ENCODE measurements at regions not wholly inside any gene's neighbourhood (a gene's known extent, or its start where the extent isn't known, plus 50 kb on each side); places are given as distances from the start of the nearest gene placed in this dataset.
"Not testable (repeated sequence)": the region's sequence is repeated elsewhere in the genome, so short reads cannot be mapped to it uniquely, and the experiment has no call there.

DNA sequence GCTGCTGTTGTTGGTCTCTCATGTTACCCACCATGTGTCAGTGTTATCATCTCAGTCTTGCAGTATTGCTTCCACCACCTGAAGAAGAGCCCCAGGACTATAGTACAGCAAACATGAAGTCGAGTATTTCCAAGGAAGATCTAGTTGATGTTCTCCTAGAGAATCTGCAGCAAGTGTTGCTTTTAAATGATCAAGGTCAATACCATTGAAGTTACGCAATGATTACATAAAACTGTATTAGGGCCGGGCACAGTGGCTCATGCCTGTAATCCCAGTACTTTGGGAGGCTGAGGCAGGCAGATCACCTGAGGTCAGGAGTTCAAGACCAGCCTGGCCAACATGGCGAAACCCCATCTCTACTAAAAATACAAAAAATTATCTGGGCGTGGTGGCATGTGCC, 173.9 kb downstream of the TJP1 start:
- H3K4me1 Mint-ChIP-seq (ENCODE audit: insufficient read depth, unreplicated experiment); BruUV-seq (replicated peaks); H3K27ac Mint-ChIP-seq (ENCODE audit: low read depth, unreplicated experiment); H3K9me3 Mint-ChIP-seq (ENCODE audit: unreplicated experiment); CTCF ChIA-PET; intact Hi-C loops (cut with micrococcal nuclease); H3K36me3 Mint-ChIP-seq (ENCODE audit: insufficient read depth, unreplicated experiment); H3K27me3 Mint-ChIP-seq (ENCODE audit: insufficient read depth, unreplicated experiment); POLR2A ChIA-PET; DNase-seq (ENCODE audit: unreplicated experiment); H3K4me3 Mint-ChIP-seq (ENCODE audit: unreplicated experiment): not testable (repeated sequence)

DNA sequence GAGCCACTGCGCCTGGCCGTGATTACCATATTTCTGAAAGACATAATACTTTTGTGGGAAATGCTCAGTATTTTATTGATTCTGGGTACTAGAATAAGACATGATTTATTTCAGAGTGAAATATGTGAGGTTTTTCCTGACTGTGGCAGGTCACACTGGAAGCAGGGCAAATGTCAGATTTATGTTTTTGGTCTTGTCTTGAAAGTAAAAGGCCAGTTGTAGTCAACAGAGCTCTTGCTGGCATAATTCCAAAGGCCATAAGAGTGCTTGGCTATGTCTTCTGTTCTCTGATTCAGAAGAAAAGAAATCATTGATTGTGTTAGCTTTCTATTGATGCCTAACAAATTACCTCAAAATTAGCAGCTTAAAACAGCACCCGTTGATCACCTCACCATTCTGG, 176.4 kb downstream of the TJP1 start:
- no peak overlapping the region for H3K4me3 Mint-ChIP-seq (ENCODE audit: unreplicated experiment)
- ChIA-PET POLR2A (interaction anchor here (0.6 kb wide), 1 partner anchor 95 kb away, joined by 3 read pairs; no protein-coding TSS in a partner anchor), CTCF (no interaction called here)
- TF ChIP-seq, protein P1, sequence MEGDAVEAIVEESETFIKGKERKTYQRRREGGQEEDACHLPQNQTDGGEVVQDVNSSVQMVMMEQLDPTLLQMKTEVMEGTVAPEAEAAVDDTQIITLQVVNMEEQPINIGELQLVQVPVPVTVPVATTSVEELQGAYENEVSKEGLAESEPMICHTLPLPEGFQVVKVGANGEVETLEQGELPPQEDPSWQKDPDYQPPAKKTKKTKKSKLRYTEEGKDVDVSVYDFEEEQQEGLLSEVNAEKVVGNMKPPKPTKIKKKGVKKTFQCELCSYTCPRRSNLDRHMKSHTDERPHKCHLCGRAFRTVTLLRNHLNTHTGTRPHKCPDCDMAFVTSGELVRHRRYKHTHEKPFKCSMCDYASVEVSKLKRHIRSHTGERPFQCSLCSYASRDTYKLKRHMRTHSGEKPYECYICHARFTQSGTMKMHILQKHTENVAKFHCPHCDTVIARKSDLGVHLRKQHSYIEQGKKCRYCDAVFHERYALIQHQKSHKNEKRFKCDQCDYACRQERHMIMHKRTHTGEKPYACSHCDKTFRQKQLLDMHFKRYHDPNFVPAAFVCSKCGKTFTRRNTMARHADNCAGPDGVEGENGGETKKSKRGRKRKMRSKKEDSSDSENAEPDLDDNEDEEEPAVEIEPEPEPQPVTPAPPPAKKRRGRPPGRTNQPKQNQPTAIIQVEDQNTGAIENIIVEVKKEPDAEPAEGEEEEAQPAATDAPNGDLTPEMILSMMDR (IDR thresholded peaks at IDR 0.05; ENCODE audit: unreplicated experiment) = no peak
- DNase-seq (ENCODE audit: unreplicated experiment) = no peak
- no peaks in the 10 kb centered on the region for H3K4me1 Mint-ChIP-seq (ENCODE audit: insufficient read depth, unreplicated experiment)
- no peaks in the 10 kb centered on the region for H3K36me3 Mint-ChIP-seq (ENCODE audit: insufficient read depth, unreplicated experiment)
- no peaks in the 10 kb centered on the region for H3K9me3 Mint-ChIP-seq (ENCODE audit: unreplicated experiment)
- no peak overlapping the region for H3K27ac Mint-ChIP-seq (ENCODE audit: low read depth, unreplicated experiment)
- intact Hi-C loops (cut with micrococcal nuclease) = no loop called here
- peaks cover 9% of the 10 kb centered on the region for H3K27me3 Mint-ChIP-seq (ENCODE audit: insufficient read depth, unreplicated experiment)
- no TSS peak for BruUV-seq (replicated peaks)

DNA sequence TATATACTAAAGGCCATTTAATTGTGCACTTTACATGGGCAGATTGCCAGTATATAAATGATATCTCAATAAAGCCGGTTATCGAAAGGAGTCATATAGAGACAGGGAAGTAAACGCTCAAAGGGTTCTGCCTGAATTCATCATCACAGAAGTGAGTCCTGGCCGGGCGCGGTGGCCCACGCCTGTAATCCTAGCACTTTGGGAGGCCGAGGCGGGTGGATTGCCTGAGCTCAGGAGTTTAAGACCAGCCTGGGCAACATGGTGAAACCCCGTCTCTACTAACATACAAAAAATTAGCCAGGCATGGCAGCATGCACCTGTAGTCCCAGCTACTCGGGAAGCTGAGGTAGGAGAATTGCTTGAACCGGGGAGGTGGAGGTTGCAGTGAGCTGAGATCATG, 177.9 kb downstream of the TJP1 start:
- intact Hi-C loops (cut with micrococcal nuclease); DNase-seq (ENCODE audit: unreplicated experiment); H3K36me3 Mint-ChIP-seq (ENCODE audit: insufficient read depth, unreplicated experiment); POLR2A ChIA-PET; H3K27ac Mint-ChIP-seq (ENCODE audit: low read depth, unreplicated experiment); H3K4me3 Mint-ChIP-seq (ENCODE audit: unreplicated experiment); BruUV-seq (replicated peaks); H3K9me3 Mint-ChIP-seq (ENCODE audit: unreplicated experiment); H3K4me1 Mint-ChIP-seq (ENCODE audit: insufficient read depth, unreplicated experiment); CTCF ChIA-PET: not testable (repeated sequence)
- H3K27me3 Mint-ChIP-seq (ENCODE audit: insufficient read depth, unreplicated experiment) = peaks cover 18% of the 10 kb centered on the region

DNA sequence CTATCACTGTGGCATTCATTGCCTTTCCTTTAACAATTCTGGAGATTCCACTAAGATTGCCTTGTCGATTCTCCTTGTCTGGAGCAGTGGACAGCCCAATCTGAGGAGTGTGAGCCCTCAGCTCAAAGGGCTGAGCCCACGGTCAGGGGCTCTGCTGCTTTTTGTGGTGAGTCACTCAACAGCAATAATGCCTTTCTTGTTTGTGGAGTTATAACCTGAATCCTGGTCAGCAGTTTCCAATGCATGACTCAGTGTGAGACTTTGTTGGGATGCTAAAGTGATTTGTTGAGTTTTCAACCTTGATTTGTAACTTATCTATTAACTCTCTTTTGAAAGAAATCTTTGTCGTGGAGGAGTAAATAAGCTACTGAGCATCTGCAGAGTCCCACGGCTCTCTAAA, 183.5 kb downstream of the TJP1 start:
- H3K36me3 Mint-ChIP-seq (ENCODE audit: insufficient read depth, unreplicated experiment) = no peaks in the 10 kb centered on the region
- no peak overlapping the region for H3K4me3 Mint-ChIP-seq (ENCODE audit: unreplicated experiment)
- no peak overlapping the region for H3K27ac Mint-ChIP-seq (ENCODE audit: low read depth, unreplicated experiment)
- peaks cover 5% of the 10 kb centered on the region for H3K4me1 Mint-ChIP-seq (ENCODE audit: insufficient read depth, unreplicated experiment)
- intact Hi-C loops (cut with micrococcal nuclease) = no loop called here
- H3K27me3 Mint-ChIP-seq (ENCODE audit: insufficient read depth, unreplicated experiment) = peaks cover 31% of the 10 kb centered on the region
- BruUV-seq (replicated peaks) = no TSS peak
- TF ChIP-seq, protein P1 (IDR thresholded peaks at IDR 0.05; ENCODE audit: unreplicated experiment) = no peak
- no peaks in the 10 kb centered on the region for H3K9me3 Mint-ChIP-seq (ENCODE audit: unreplicated experiment)
- no peak for DNase-seq (ENCODE audit: unreplicated experiment)
- ChIA-PET POLR2A (interaction anchor here (0.7 kb wide), 1 partner anchor 74 kb away, joined by 3 read pairs; no protein-coding TSS in a partner anchor), CTCF (no interaction called here)

DNA sequence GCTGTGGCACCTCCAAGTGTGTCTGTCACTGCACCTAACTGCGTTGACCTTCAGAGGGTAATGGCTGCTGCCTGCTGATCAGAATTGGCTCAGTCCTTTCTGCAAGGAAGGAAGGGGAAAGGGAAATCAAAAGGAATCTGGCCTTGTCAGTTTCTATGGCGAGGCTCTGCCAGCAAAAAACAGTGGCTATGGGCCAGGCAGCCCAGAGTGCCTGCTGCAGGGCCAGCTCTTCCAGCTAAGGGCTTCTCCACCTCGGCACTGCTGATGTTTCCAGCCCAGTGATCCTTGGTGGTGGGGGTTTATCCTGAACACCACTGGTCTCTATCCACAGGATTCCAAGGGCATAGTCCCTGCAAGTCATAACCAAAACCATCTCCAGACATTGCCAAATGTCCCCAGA, 184.3 kb downstream of the TJP1 start:
- H3K9me3 Mint-ChIP-seq (ENCODE audit: unreplicated experiment) = no peaks in the 10 kb centered on the region
- DNase-seq (ENCODE audit: unreplicated experiment) = no peak
- no peak overlapping the region for H3K27ac Mint-ChIP-seq (ENCODE audit: low read depth, unreplicated experiment)
- peaks cover 28% of the 10 kb centered on the region for H3K27me3 Mint-ChIP-seq (ENCODE audit: insufficient read depth, unreplicated experiment)
- POLR2A ChIA-PET = no interaction called here
- no TSS peak for BruUV-seq (replicated peaks)
- no peaks in the 10 kb centered on the region for H3K36me3 Mint-ChIP-seq (ENCODE audit: insufficient read depth, unreplicated experiment)
- H3K4me3 Mint-ChIP-seq (ENCODE audit: unreplicated experiment) = no peak overlapping the region
- TF ChIP-seq, protein P1 (IDR thresholded peaks at IDR 0.05; ENCODE audit: unreplicated experiment) = no peak
- peaks cover 5% of the 10 kb centered on the region for H3K4me1 Mint-ChIP-seq (ENCODE audit: insufficient read depth, unreplicated experiment)
- CTCF ChIA-PET = no interaction called here
- intact Hi-C loops (cut with micrococcal nuclease) = no loop called here
